Uterus (tissue), 3 donors: ENCODE measurements at regions not wholly inside any gene's neighbourhood (a gene's known extent, or its start where the extent isn't known, plus 50 kb on each side); places are given as distances from the start of the nearest gene placed in this dataset.

ENCODE experiments used
- DNase-seq, 2 donors: peaks; one replicate each; pipeline ENCODE4 v3.0.0-alpha.2; 2019 to 2020
- H3K27ac ChIP-seq, 2 donors: fragments of 200-600 bp; sonication (generic); 1 replicate in 1 of 2; 2 replicates in 1 of 2; pipeline ENCODE4 v1.5.1; 2016 to 2018
- H3K27me3 ChIP-seq, 2 donors: fragments of 200-600 bp; sonication (generic); one replicate each; pipeline ENCODE4 v1.5.1; 2018 to 2019; ENCODE audit warnings: control low read depth in 1 of 2
- H3K36me3 ChIP-seq, 2 donors: fragments of 200-600 bp; sonication (generic); one replicate each; pipeline ENCODE4 v1.5.1; 2019; ENCODE audit warnings: control low read depth in 1 of 2
- H3K4me1 ChIP-seq, 2 donors: fragments of 200-600 bp; sonication (generic); one replicate each; pipeline ENCODE4 v1.5.1; 2018 to 2019; ENCODE audit warnings: control low read depth in 1 of 2
- H3K4me3 ChIP-seq, 2 donors: fragments of 200-600 bp; sonication (generic); 1 replicate in 1 of 2; 2 replicates in 1 of 2; pipeline ENCODE4 v1.5.1; 2018 to 2019; ENCODE audit warnings: mild to moderate bottlenecking in 1 of 2
- H3K9me3 ChIP-seq, 2 donors: fragments of 200-600 bp; sonication (generic); one replicate each; pipeline ENCODE4 v1.5.1; 2019; ENCODE audit warnings: control low read depth in 1 of 2
- POLR2A ChIP-seq, 2 donors: fragments of 450-650 bp; IDR thresholded peaks; one replicate each; pipeline ENCODE4 v1.6.1; 2016; ENCODE audit warnings: antibody characterized with exemption in 2 of 2, mild to moderate bottlenecking in 1 of 2, moderate library complexity in 1 of 2
- intact Hi-C: fragments of 100-400 bp; cut with DNase I; formaldehyde crosslinking; loops from one replicate; pipeline ENCODE4 v1.15.1; 2023; ENCODE audit warnings: low total_unique reads
- TF ChIP-seq, protein P1 (sequence below), 4 experiments: fragments of 200-600 bp in 2 of 4; fragments of 450-650 bp in 2 of 4; sonication (generic) in 2 of 4; IDR thresholded peaks; one replicate each; pipeline ENCODE4 v1.5.1; 2016 to 2019; ENCODE audit warnings: antibody characterized with exemption in 4 of 4, mild to moderate bottlenecking in 2 of 4, moderate library complexity in 1 of 4
- donor health status: DM: yes; HTN: yes; CAD: no.

DNA sequence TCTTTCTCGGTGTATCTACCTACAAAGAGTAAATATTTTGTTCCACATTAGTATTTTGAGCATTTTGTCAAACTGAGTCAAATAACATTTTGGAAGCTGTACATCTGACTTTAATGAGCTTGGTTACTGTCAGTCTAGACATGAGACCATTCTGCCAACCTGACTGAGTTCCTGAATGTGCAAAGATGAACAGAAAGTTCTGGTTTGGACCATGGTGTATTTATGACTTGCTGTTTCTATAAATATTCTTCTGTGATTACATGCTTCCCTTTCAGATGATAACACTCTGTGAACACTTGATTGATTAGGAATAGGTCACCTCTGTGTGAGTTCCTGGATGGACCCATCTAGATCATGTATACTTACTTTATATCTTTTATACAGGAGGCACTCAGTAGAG, 827.8 kb downstream of the VRK1 start:
- Histone ChIP-seq H3K27me3 (no peaks in the 10 kb centered on the region), H3K4me3 (no peak overlapping the region), H3K4me1 (no peaks in the 10 kb centered on the region), H3K9me3 (no peaks in the 10 kb centered on the region), H3K27ac (no peak overlapping the region), H3K36me3 (no peaks in the 10 kb centered on the region)
- intact Hi-C loops = no loop called here
- DNase-seq = no peak
- TF ChIP-seq, protein P1, sequence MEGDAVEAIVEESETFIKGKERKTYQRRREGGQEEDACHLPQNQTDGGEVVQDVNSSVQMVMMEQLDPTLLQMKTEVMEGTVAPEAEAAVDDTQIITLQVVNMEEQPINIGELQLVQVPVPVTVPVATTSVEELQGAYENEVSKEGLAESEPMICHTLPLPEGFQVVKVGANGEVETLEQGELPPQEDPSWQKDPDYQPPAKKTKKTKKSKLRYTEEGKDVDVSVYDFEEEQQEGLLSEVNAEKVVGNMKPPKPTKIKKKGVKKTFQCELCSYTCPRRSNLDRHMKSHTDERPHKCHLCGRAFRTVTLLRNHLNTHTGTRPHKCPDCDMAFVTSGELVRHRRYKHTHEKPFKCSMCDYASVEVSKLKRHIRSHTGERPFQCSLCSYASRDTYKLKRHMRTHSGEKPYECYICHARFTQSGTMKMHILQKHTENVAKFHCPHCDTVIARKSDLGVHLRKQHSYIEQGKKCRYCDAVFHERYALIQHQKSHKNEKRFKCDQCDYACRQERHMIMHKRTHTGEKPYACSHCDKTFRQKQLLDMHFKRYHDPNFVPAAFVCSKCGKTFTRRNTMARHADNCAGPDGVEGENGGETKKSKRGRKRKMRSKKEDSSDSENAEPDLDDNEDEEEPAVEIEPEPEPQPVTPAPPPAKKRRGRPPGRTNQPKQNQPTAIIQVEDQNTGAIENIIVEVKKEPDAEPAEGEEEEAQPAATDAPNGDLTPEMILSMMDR (IDR thresholded peaks at IDR 0.05) = no peak
- TF ChIP-seq POLR2A (IDR thresholded peaks at IDR 0.05) = no peak

DNA sequence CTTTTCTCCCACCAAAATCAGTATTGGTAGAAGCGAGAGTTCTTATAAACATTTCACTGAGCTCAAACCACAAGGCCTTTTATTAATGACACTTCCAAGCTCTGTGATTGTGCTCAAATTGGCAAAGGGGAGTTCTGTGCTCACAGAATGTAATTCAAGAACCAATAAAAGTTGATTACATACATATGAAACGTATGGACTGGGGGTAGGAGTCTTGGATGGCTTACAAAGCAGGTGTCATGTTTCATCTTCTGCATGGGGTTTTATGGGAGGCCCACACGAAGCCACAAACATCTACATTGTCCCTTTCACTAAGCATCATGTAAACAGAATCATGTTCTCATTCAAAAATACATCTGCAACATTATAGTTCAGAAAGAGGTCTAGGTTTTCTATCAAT, 828.3 kb downstream of the VRK1 start:
- Histone ChIP-seq H3K27me3 (no peaks in the 10 kb centered on the region), H3K27ac (no peak overlapping the region), H3K4me3 (no peak overlapping the region), H3K9me3 (no peaks in the 10 kb centered on the region), H3K4me1 (no peaks in the 10 kb centered on the region), H3K36me3 (no peaks in the 10 kb centered on the region)
- DNase-seq = no peak
- intact Hi-C loops = no loop called here
- TF ChIP-seq, protein P1 (IDR thresholded peaks at IDR 0.05) = no peak
- no peak for TF ChIP-seq POLR2A (IDR thresholded peaks at IDR 0.05)

DNA sequence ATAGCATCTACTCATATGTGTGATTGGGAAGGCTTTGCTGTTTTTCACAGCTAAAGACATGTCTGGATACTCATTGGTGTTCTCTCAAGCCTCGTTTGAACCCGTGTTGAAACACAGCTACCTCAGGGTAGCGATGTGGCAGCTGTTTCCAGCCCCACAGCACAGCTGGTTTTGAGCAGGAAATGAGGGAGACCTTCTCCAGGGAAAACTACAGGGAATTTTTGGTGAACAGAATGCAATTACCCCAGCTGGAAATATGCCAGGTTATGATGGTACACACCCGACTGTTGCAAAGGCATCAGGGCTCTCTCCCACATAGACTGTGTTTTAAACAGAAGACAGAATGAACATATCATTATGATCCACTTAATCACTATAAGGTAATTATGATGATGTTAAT, 828.9 kb downstream of the VRK1 start:
- H3K36me3 ChIP-seq = no peaks in the 10 kb centered on the region
- no peaks in the 10 kb centered on the region for H3K9me3 ChIP-seq
- H3K27me3 ChIP-seq = no peaks in the 10 kb centered on the region
- TF ChIP-seq POLR2A (IDR thresholded peaks at IDR 0.05) = no peak
- TF ChIP-seq, protein P1 (IDR thresholded peaks at IDR 0.05) = no peak
- no peaks in the 10 kb centered on the region for H3K4me1 ChIP-seq
- no peak for DNase-seq
- intact Hi-C loops = no loop called here
- H3K4me3 ChIP-seq = no peak overlapping the region
- H3K27ac ChIP-seq = no peak overlapping the region

DNA sequence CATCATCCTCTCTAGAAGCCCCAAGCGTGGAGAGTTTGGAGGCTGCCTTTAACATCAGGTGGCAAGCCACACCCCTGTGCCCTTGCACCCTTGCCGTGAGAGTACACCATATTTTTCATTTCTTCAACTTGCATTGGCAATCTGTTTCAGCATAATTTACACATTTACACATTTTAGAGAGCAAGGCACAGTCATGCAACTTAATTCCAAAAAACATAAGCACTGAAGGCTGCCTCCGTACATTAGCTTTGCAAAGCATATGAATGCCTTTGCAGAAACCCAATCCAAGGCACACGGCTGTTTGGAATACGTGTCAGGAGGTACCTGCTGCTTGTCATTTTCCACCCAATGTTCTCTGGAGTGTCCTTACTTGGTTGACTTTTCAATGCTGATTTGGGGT, 833.1 kb downstream of the VRK1 start:
- H3K36me3 ChIP-seq = no peaks in the 10 kb centered on the region
- DNase-seq = no peak
- intact Hi-C loops = no loop called here

DNA sequence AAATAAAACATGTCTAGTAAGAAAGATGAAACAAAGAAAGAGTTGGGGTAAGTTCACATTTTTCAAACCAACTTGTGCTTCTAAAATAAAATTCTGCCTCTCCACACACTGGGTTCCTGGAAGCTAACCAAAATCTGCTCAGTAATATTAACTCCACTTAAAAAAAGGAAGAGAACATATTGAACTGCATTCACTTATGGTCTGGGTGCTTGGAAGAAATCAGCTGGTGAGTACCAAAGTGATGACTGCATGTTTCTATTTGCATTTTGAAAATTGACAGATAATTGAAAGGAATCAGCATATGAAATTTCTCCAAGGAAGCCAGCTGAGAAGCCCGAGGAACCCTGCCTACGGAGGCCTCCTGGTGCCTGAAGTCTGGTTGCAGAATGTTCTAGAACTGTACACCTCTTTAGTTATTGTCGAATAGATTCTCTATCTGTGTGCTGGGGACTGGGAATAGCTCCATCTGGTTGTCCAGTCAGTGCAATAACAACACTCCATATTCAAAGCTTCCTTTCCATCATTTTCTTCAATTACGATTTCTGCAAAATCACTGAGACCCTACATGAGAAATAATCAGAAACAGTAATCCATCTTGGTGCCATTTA, 836.1 kb downstream of the VRK1 start:
- H3K36me3 ChIP-seq = no peaks in the 10 kb centered on the region
- no peak for DNase-seq
- intact Hi-C loops = no loop called here
- H3K27ac ChIP-seq = no peak overlapping the region
- H3K27me3 ChIP-seq = no peaks in the 10 kb centered on the region
- no peak for TF ChIP-seq POLR2A (IDR thresholded peaks at IDR 0.05)
- TF ChIP-seq, protein P1 (IDR thresholded peaks at IDR 0.05) = no peak
- no peaks in the 10 kb centered on the region for H3K9me3 ChIP-seq
- H3K4me1 ChIP-seq = no peaks in the 10 kb centered on the region
- no peak overlapping the region for H3K4me3 ChIP-seq

More for the DNA sequence above, 833.1 kb downstream of the VRK1 start:
- TF ChIP-seq, protein P1 (IDR thresholded peaks at IDR 0.05) = no peak
- no peak for TF ChIP-seq POLR2A (IDR thresholded peaks at IDR 0.05)
- Histone ChIP-seq H3K27me3 (no peaks in the 10 kb centered on the region), H3K27ac (no peak overlapping the region), H3K4me1 (no peaks in the 10 kb centered on the region), H3K9me3 (no peaks in the 10 kb centered on the region), H3K4me3 (no peak overlapping the region)
